ENCODE measurements at regions not wholly inside any gene's neighbourhood (a gene's known extent, or its start where the extent isn't known, plus 50 kb on each side); places are given as distances from the start of the nearest gene placed in this dataset.
A peak's percentile ranks its signal among the peaks of the same experiment; 100 is the strongest.

GRCh38 chr5:167243463-167243862, 1048.0 kb upstream of the WWC1 start:
- TF ChIP-seq CTCF (IDR thresholded peaks at IDR 0.05; ENCODE audit: low read depth, low read length): no peak
- DNase-seq (ENCODE audit: low read depth in 1 of 2, low spot score in 1 of 2): no peak
- Histone ChIP-seq H3K9me3 (ENCODE audit: low read depth) (no peaks in the 10 kb centered on the region), H3K27ac (no peak overlapping the region), H3K27me3 (no peaks in the 10 kb centered on the region), H3K4me3 (no peak overlapping the region), H3K4me1 (ENCODE audit: low read depth) (no peaks in the 10 kb centered on the region), H3K36me3 (no peaks in the 10 kb centered on the region)

GRCh38 chr5:167244583-167244982, 1046.9 kb upstream of the WWC1 start:
- H3K9me3 ChIP-seq (ENCODE audit: low read depth): no peaks in the 10 kb centered on the region
- no peak overlapping the region for H3K27ac ChIP-seq
- peak; percentile 27 for TF ChIP-seq CTCF (IDR thresholded peaks at IDR 0.05; ENCODE audit: low read depth, low read length)
- peak; percentile 18 to 32 for DNase-seq (ENCODE audit: low read depth in 1 of 2, low spot score in 1 of 2)
- H3K4me1 ChIP-seq (ENCODE audit: low read depth): no peaks in the 10 kb centered on the region
- no peaks in the 10 kb centered on the region for H3K27me3 ChIP-seq
- no peak overlapping the region for H3K4me3 ChIP-seq
- H3K36me3 ChIP-seq: no peaks in the 10 kb centered on the region

DNA sequence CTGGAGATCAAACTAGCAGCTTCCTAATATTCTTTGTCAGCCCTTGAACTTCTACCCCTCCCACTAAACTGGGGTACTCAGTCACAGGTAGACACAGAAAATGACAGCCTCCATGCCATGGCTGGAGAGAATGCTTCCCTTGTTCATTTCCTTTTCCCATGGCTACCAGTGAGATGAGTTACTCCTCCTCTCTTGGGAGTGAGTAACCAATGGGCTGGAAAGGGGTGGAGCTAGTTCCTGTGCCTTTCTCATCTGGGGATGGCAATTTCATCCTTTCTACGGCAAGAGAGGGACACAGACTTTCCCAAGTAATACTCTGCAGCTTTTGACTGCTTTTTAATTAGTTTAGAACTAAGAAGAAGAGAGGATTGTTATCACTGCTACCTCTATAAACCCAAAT, 1045.6 kb upstream of the WWC1 start:
- peak in 1 of 2 donors; percentile 6 for DNase-seq (ENCODE audit: low read depth in 1 of 2, low spot score in 1 of 2)
- Histone ChIP-seq H3K36me3 (no peaks in the 10 kb centered on the region), H3K9me3 (ENCODE audit: low read depth) (no peaks in the 10 kb centered on the region), H3K27me3 (no peaks in the 10 kb centered on the region), H3K27ac (no peak overlapping the region), H3K4me3 (no peak overlapping the region), H3K4me1 (ENCODE audit: low read depth) (no peaks in the 10 kb centered on the region)
- TF ChIP-seq CTCF (IDR thresholded peaks at IDR 0.05; ENCODE audit: low read depth, low read length): no peak

- TF ChIP-seq CTCF (IDR thresholded peaks at IDR 0.05; ENCODE audit: low read depth, low read length): no peak
- Histone ChIP-seq H3K27me3 (no peaks in the 10 kb centered on the region), H3K4me1 (ENCODE audit: low read depth) (no peaks in the 10 kb centered on the region)
These were observed 1043.6 kb upstream of the WWC1 start for GRCh38 chr5:167247816-167248215.

GRCh38 chr5:167248257-167248656, 1043.2 kb upstream of the WWC1 start:
- H3K36me3 ChIP-seq: no peaks in the 10 kb centered on the region
- no peak overlapping the region for H3K4me3 ChIP-seq
- no peak overlapping the region for H3K27ac ChIP-seq
- H3K4me1 ChIP-seq (ENCODE audit: low read depth): no peaks in the 10 kb centered on the region
- no peak for DNase-seq (ENCODE audit: low read depth in 1 of 2, low spot score in 1 of 2)
- H3K27me3 ChIP-seq: no peaks in the 10 kb centered on the region
- H3K9me3 ChIP-seq (ENCODE audit: low read depth): no peaks in the 10 kb centered on the region
- no peak for TF ChIP-seq CTCF (IDR thresholded peaks at IDR 0.05; ENCODE audit: low read depth, low read length)

More at GRCh38 chr5:167247816-167248215, 1043.6 kb upstream of the WWC1 start:
- DNase-seq (ENCODE audit: low read depth in 1 of 2, low spot score in 1 of 2): no peak
- Histone ChIP-seq H3K27ac (no peak overlapping the region), H3K4me3 (no peak overlapping the region), H3K36me3 (no peaks in the 10 kb centered on the region), H3K9me3 (ENCODE audit: low read depth) (no peaks in the 10 kb centered on the region)

GRCh38 chr5:167250996-167251395, 1040.4 kb upstream of the WWC1 start:
- no peaks in the 10 kb centered on the region for H3K36me3 ChIP-seq
- DNase-seq (ENCODE audit: low read depth in 1 of 2, low spot score in 1 of 2): no peak
- no peak overlapping the region for H3K27ac ChIP-seq
- no peaks in the 10 kb centered on the region for H3K4me1 ChIP-seq (ENCODE audit: low read depth)
- no peaks in the 10 kb centered on the region for H3K27me3 ChIP-seq
- no peak for TF ChIP-seq CTCF (IDR thresholded peaks at IDR 0.05; ENCODE audit: low read depth, low read length)
- no peaks in the 10 kb centered on the region for H3K9me3 ChIP-seq (ENCODE audit: low read depth)
- H3K4me3 ChIP-seq: no peak overlapping the region

Measured in cardiac muscle cell (in vitro differentiated cells and primary cell).